Liver (tissue), 8 donors: ENCODE measurements at regions not wholly inside any gene's neighbourhood (a gene's known extent, or its start where the extent isn't known, plus 50 kb on each side); places are given as distances from the start of the nearest gene placed in this dataset.

Source experiments
- DNase-seq: peaks from one replicate; pipeline ENCODE4 v3.0.0-alpha.2; 2017; ENCODE audit warnings: low spot score
- H3K27ac ChIP-seq, 2 donors: one replicate each; pipeline ENCODE4 v1.7.0; 2013; ENCODE audit warnings: inconsistent platforms in 2 of 2, low read length in 2 of 2, control low read depth in 1 of 2, low read depth in 1 of 2, mild to moderate bottlenecking in 1 of 2
- H3K27me3 ChIP-seq, 4 donors: one replicate each; pipeline versions ENCODE4 v1.6.1 to v1.7.0; 2013; ENCODE audit warnings: low read length in 3 of 4, inconsistent platforms in 1 of 4, mild to moderate bottlenecking in 1 of 4, moderate library complexity in 1 of 4; ENCODE audit not compliant: control insufficient read depth in 4 of 4, insufficient read depth in 4 of 4
- H3K36me3 ChIP-seq, 4 donors: one replicate each; pipeline versions ENCODE4 v1.6.1 to v1.7.0; 2013; ENCODE audit warnings: low read length in 3 of 4, mild to moderate bottlenecking in 3 of 4, low read depth in 1 of 4, moderate library complexity in 1 of 4; ENCODE audit not compliant: control insufficient read depth in 4 of 4, insufficient read depth in 3 of 4
- H3K4me1 ChIP-seq, 4 donors: one replicate each; pipeline versions ENCODE4 v1.6.1 to v1.7.0; 2013; ENCODE audit warnings: low read length in 3 of 4, mild to moderate bottlenecking in 3 of 4, moderate library complexity in 1 of 4; ENCODE audit not compliant: control insufficient read depth in 4 of 4, insufficient read depth in 4 of 4
- H3K4me3 ChIP-seq, 3 donors: one replicate each; pipeline versions ENCODE4 v1.6.1 to v1.7.0; 2013; ENCODE audit warnings: low read length in 3 of 3, control low read depth in 1 of 3, low read depth in 1 of 3, mild to moderate bottlenecking in 1 of 3
- H3K9ac ChIP-seq, 2 donors: one replicate each; pipeline ENCODE4 v1.7.0; 2013; ENCODE audit warnings: low read length in 2 of 2, mild to moderate bottlenecking in 2 of 2, moderate library complexity in 2 of 2, control low read depth in 1 of 2, low read depth in 1 of 2
- H3K9me3 ChIP-seq, 4 donors: one replicate each; pipeline versions ENCODE4 v1.6.1 to v1.7.0; 2013; ENCODE audit warnings: low read length in 3 of 4; ENCODE audit not compliant: control insufficient read depth in 4 of 4
- ATF3 ChIP-seq: IDR thresholded peaks from 2 replicates; pipeline ENCODE4 v1.6.1; 2016; ENCODE audit warnings: antibody characterized with exemption
- CTCF ChIP-seq: fragments of 150-350 bp; IDR thresholded peaks from 2 replicates; pipeline ENCODE4 v1.5.1; 2017; ENCODE audit warnings: improper control_type of control experiment, low read depth, low read length; ENCODE audit not compliant: missing input control
- EGR1 ChIP-seq, 2 donors: IDR thresholded peaks; 2 replicates each; pipeline ENCODE4 v1.6.1; 2016 to 2018; ENCODE audit warnings: antibody characterized with exemption in 2 of 2, low read depth in 2 of 2
- FOXA2 ChIP-seq: IDR thresholded peaks from 2 replicates; pipeline ENCODE4 v1.6.1; 2016; ENCODE audit warnings: antibody characterized with exemption
- JUND ChIP-seq, 2 donors: IDR thresholded peaks; 2 replicates each; pipeline ENCODE4 v1.6.1; 2016; ENCODE audit warnings: antibody characterized with exemption in 2 of 2
- MAX ChIP-seq: IDR thresholded peaks from 2 replicates; pipeline ENCODE4 v1.6.1; 2016; ENCODE audit warnings: antibody characterized with exemption
- REST ChIP-seq: IDR thresholded peaks from 2 replicates; pipeline ENCODE4 v1.6.1; 2016; ENCODE audit warnings: antibody characterized with exemption, mild to moderate bottlenecking
- RXRA ChIP-seq, 2 donors: IDR thresholded peaks; 2 replicates each; pipeline ENCODE4 v1.6.1; 2017 to 2018; ENCODE audit warnings: antibody characterized with exemption in 2 of 2, mild to moderate bottlenecking in 1 of 2
- SP1 ChIP-seq: IDR thresholded peaks from 2 replicates; pipeline ENCODE4 v1.6.1; 2018; ENCODE audit warnings: antibody characterized with exemption, mild to moderate bottlenecking
- TAF1 ChIP-seq: conservative IDR thresholded peaks from 2 replicates; pipeline ENCODE4 v1.6.1; 2016; ENCODE audit warnings: antibody characterized with exemption, mild to moderate bottlenecking
- YY1 ChIP-seq: IDR thresholded peaks from 2 replicates; pipeline ENCODE4 v1.6.1; 2016; ENCODE audit warnings: antibody characterized with exemption, mild to moderate bottlenecking
- WGBS: extraction: QIAGEN DNeasy Blood & Tissue Kit; methylation state at CpG from one replicate; pipeline ENCODE4 v1.1.7; 2013; 5-methylcytosine and 5-hydroxymethylcytosine counted together
- donor health status: healthy.
- donor health status: healthy.
- donor health status: healthy.
- donor health status: healthy.
- donor health status: healthy.

- WGBS = 70% methylated on average over 3 of the region's 3 CpGs
- no peak for TF ChIP-seq YY1
- TF ChIP-seq SP1 = no peak
- TF ChIP-seq TAF1 = no peak
- TF ChIP-seq EGR1 (IDR thresholded peaks at IDR 0.05; ENCODE audit: low read depth in 2 of 2) = no peak
- no peak for DNase-seq
- H3K4me3 ChIP-seq = no peak overlapping the region
- peaks cover 0 to 3% (median 0%) of the 10 kb centered on the region in 4 donors for H3K4me1 ChIP-seq
- no peak overlapping the region for H3K27ac ChIP-seq
- no peaks in the 10 kb centered on the region for H3K9me3 ChIP-seq
- peaks cover 0 to 7% (median 0%) of the 10 kb centered on the region in 4 donors for H3K27me3 ChIP-seq
- H3K36me3 ChIP-seq = no peaks in the 10 kb centered on the region
- H3K9ac ChIP-seq = no peak overlapping the region
Observed at GRCh38 chr5:5658889-5659465, 236.5 kb downstream of the ICE1 start.

- Histone ChIP-seq H3K4me1 (peaks cover 0 to 3% (median 0%) of the 10 kb centered on the region in 4 donors), H3K9me3 (no peaks in the 10 kb centered on the region), H3K27me3 (peaks cover 0 to 7% (median 0%) of the 10 kb centered on the region in 4 donors), H3K4me3 (no peak overlapping the region), H3K9ac (no peak overlapping the region), H3K27ac (no peak overlapping the region), H3K36me3 (no peaks in the 10 kb centered on the region)
- TF ChIP-seq ATF3 = no peak
- TF ChIP-seq REST = peak; percentile 41
- DNase-seq = no peak
- 53% methylated on average over 4 of the region's 4 CpGs for WGBS
Observed at GRCh38 chr5:5658226-5658625, 235.7 kb downstream of the ICE1 start.

GRCh38 chr5:5652181-5652580 is 229.7 kb downstream of the ICE1 start:
- Histone ChIP-seq H3K9me3 (no peaks in the 10 kb centered on the region), H3K27ac (no peak overlapping the region), H3K4me1 (no peaks in the 10 kb centered on the region), H3K9ac (no peak overlapping the region), H3K27me3 (peaks cover 0 to 3% (median 0%) of the 10 kb centered on the region in 4 donors), H3K36me3 (no peaks in the 10 kb centered on the region), H3K4me3 (no peak overlapping the region)
- TF ChIP-seq FOXA2 (no peak), CTCF (no peak), ATF3 (no peak), RXRA (IDR thresholded peaks at IDR 0.05) (no peak), JUND (IDR thresholded peaks at IDR 0.05) (no peak), SP1 (no peak), MAX (no peak), REST (no peak)
- WGBS = 85% methylated on average over 13 of the region's 13 CpGs
- DNase-seq = no peak
